ENCODE measurements at regions not wholly inside any gene's neighbourhood (a gene's known extent, or its start where the extent isn't known, plus 50 kb on each side); places are given as distances from the start of the nearest gene placed in this dataset.

GRCh38 chr6:140283197-140283596, 908.7 kb upstream of the CITED2 start:
- TF ChIP-seq CTCF (IDR thresholded peaks at IDR 0.05 in 4 of 5, conservative IDR thresholded peaks at IDR 0.05 in 1 of 5) (no peak), POLR2A (IDR thresholded peaks at IDR 0.05) (no peak)
